SK-N-DZ (cell line): ENCODE measurements at regions not wholly inside any gene's neighbourhood (a gene's known extent, or its start where the extent isn't known, plus 50 kb on each side); places are given as distances from the start of the nearest gene placed in this dataset.
"Not testable (repeated sequence)": the region's sequence is repeated elsewhere in the genome, so short reads cannot be mapped to it uniquely, and the experiment has no call there.

Experiments used
- DNase-seq: peaks from one replicate; pipeline ENCODE4 v3.0.0-alpha.2; 2015; ENCODE audit warnings: low spot score

- DNase-seq, result no peak
These were observed 499.1 kb upstream of the JAG1 start for GRCh38 chr20:11172881-11173280.

- DNase-seq, result no peak
These were observed 500.1 kb upstream of the JAG1 start for GRCh38 chr20:11173916-11174315.

- no peak for DNase-seq
These were observed 501.1 kb upstream of the JAG1 start for GRCh38 chr20:11174861-11175260.

GRCh38 chr20:11176431-11176830 lies 502.6 kb upstream of the JAG1 start:
- DNase-seq, result no peak

- no peak for DNase-seq
These were observed 505.3 kb upstream of the JAG1 start for GRCh38 chr20:11178946-11179654.

- no peak for DNase-seq
These were observed 506.4 kb upstream of the JAG1 start for GRCh38 chr20:11180186-11180585.

GRCh38 chr20:11181129-11181528 lies 507.3 kb upstream of the JAG1 start:
- DNase-seq, result not testable (repeated sequence)

GRCh38 chr20:11181966-11182365 lies 508.2 kb upstream of the JAG1 start:
- no peak for DNase-seq

GRCh38 chr20:11182720-11183119 lies 508.9 kb upstream of the JAG1 start:
- DNase-seq, result no peak

- DNase-seq, result no peak
These were observed 512.7 kb upstream of the JAG1 start for GRCh38 chr20:11186301-11187008.

GRCh38 chr20:11188843-11189603 lies 515.2 kb upstream of the JAG1 start:
- no peak for DNase-seq

GRCh38 chr20:11190741-11191140 lies 516.9 kb upstream of the JAG1 start:
- DNase-seq, result no peak

GRCh38 chr20:11192106-11192505 lies 518.3 kb upstream of the JAG1 start:
- no peak for DNase-seq

- no peak for DNase-seq
These were observed 519.4 kb upstream of the JAG1 start for GRCh38 chr20:11193241-11193640.

- peak; percentile 77 for DNase-seq
These were observed 521.4 kb upstream of the JAG1 start for GRCh38 chr20:11195169-11195568.

GRCh38 chr20:11195899-11196558 lies 522.2 kb upstream of the JAG1 start:
- no peak for DNase-seq

- no peak for DNase-seq
These were observed 524.1 kb upstream of the JAG1 start for GRCh38 chr20:11197851-11198250.

- no peak for DNase-seq
These were observed 526.6 kb upstream of the JAG1 start for GRCh38 chr20:11200423-11200822.

GRCh38 chr20:11204926-11205768 lies 531.3 kb upstream of the JAG1 start:
- DNase-seq, result peak; percentile 56

- peak; percentile 45 for DNase-seq
These were observed 532.1 kb upstream of the JAG1 start for GRCh38 chr20:11205769-11206362.
